Loucy (cell line): ENCODE measurements at regions not wholly inside any gene's neighbourhood (a gene's known extent, or its start where the extent isn't known, plus 50 kb on each side); places are given as distances from the start of the nearest gene placed in this dataset.

Experiments
- H2AFZ ChIP-seq: fragments of 200-600 bp; sonication (generic); 2 replicates; pipeline ENCODE4 v1.6.0; 2016; ENCODE audit warnings: antibody characterized with exemption, mild to moderate bottlenecking, low read length, moderate library complexity
- H3F3A ChIP-seq: fragments of 200-600 bp; 2 replicates; pipeline ENCODE4 v1.6.0; 2016; ENCODE audit warnings: antibody characterized with exemption, low read depth, mild to moderate bottlenecking
- H3K27me3 ChIP-seq: fragments of 200-600 bp; sonication (generic); 2 replicates; pipeline ENCODE4 v1.6.1; 2014; ENCODE audit warnings: low read length, mild to moderate bottlenecking; ENCODE audit not compliant: insufficient read depth, poor library complexity, severe bottlenecking
- H3K36me3 ChIP-seq: fragments of 200-600 bp; sonication (generic); 2 replicates; pipeline ENCODE4 v1.6.1; 2016; ENCODE audit warnings: low read length; ENCODE audit not compliant: insufficient read depth
- H3K4me1 ChIP-seq: fragments of 200-600 bp; sonication (generic); 2 replicates; pipeline ENCODE4 v1.5.1; 2014; ENCODE audit warnings: low read length, mild to moderate bottlenecking; ENCODE audit not compliant: insufficient read depth, poor library complexity, severe bottlenecking
- H3K4me2 ChIP-seq: fragments of 200-600 bp; sonication (generic); 2 replicates; pipeline ENCODE4 v1.6.0; 2014; ENCODE audit warnings: antibody characterized with exemption, low read length, low read depth, mild to moderate bottlenecking; ENCODE audit not compliant: poor library complexity, severe bottlenecking
- H3K4me3 ChIP-seq: fragments of 200-600 bp; sonication (generic); 2 replicates; pipeline ENCODE4 v1.5.1; 2014; ENCODE audit warnings: low read length, mild to moderate bottlenecking, mixed read lengths; ENCODE audit not compliant: poor library complexity, severe bottlenecking
- H3K79me2 ChIP-seq: fragments of 200-600 bp; sonication (generic); 2 replicates; pipeline ENCODE4 v1.6.1; 2014; ENCODE audit warnings: low read length; ENCODE audit not compliant: insufficient read depth
- H3K9ac ChIP-seq: fragments of 200-600 bp; sonication (generic); 2 replicates; pipeline ENCODE4 v1.6.0; 2014; ENCODE audit warnings: mild to moderate bottlenecking, low read depth, low read length, moderate library complexity; ENCODE audit not compliant: poor library complexity, severe bottlenecking
- H3K9me2 ChIP-seq: fragments of 200-600 bp; sonication (generic); replicated peaks from 2 replicates; pipeline ENCODE4 v1.6.1; 2016; ENCODE audit warnings: low read depth, low read length, mixed read lengths
- H3K9me3 ChIP-seq: fragments of 200-600 bp; sonication (generic); 2 replicates; pipeline ENCODE4 v1.6.1; 2014; ENCODE audit warnings: mild to moderate bottlenecking, antibody characterized with exemption, low read length, low read depth; ENCODE audit not compliant: insufficient read depth
- H4K20me1 ChIP-seq: fragments of 200-600 bp; sonication (generic); 2 replicates; pipeline ENCODE4 v1.6.0; 2014; ENCODE audit warnings: antibody characterized with exemption, low read length, mild to moderate bottlenecking; ENCODE audit not compliant: insufficient read depth, poor library complexity, severe bottlenecking
- CTCF ChIP-seq: fragments of 200-600 bp; sonication (generic); conservative IDR thresholded peaks from 2 replicates; pipeline ENCODE4 v1.5.1; 2014; ENCODE audit warnings: mild to moderate bottlenecking, antibody characterized with exemption, low read length
- EZH2phosphoT487 ChIP-seq: fragments of 200-600 bp; IDR thresholded peaks from 2 replicates; pipeline ENCODE4 v1.6.1; 2018; ENCODE audit warnings: antibody characterized with exemption, mild to moderate bottlenecking, moderate library complexity, borderline replicate concordance

DNA sequence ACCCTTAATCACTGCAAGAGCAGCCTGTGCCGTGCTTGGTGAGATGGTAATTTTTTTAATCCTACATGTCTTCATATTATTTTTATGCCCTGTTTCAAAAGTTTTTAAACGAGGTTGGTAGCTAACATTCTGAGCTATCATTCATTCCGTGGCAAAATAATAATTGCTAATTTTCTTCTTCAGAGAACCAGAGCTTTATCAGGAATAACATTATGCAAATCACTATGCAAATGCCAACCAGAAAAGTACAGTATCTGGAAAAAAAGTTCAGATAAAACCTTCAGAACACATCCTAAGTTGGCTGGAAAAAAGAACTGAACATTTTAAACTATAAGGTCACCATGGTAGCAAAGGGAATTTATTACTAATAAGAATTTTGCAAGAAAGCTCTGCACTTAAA is 165.1 kb upstream of the NABP1 start:
- no peaks in the 10 kb centered on the region for H3K9me2 ChIP-seq
- no peaks in the 10 kb centered on the region for H3K4me1 ChIP-seq
- H3K79me2 ChIP-seq, result no peaks in the 10 kb centered on the region
- no peaks in the 10 kb centered on the region for H3K36me3 ChIP-seq
- no peak overlapping the region for H3K4me3 ChIP-seq
- no peaks in the 10 kb centered on the region for H4K20me1 ChIP-seq
- no peaks in the 10 kb centered on the region for H3F3A ChIP-seq
- no peaks in the 10 kb centered on the region for H3K27me3 ChIP-seq
- TF ChIP-seq CTCF (no peak), EZH2phosphoT487 (no peak)
- no peak overlapping the region for H3K9ac ChIP-seq
- no peak overlapping the region for H3K4me2 ChIP-seq
- no peaks in the 10 kb centered on the region for H3K9me3 ChIP-seq
- no peak overlapping the region for H2AFZ ChIP-seq

- Histone ChIP-seq H2AFZ (no peak overlapping the region), H3K36me3 (no peaks in the 10 kb centered on the region), H3F3A (no peaks in the 10 kb centered on the region), H3K9me3 (no peaks in the 10 kb centered on the region), H3K4me1 (no peaks in the 10 kb centered on the region), H3K4me2 (no peak overlapping the region), H3K9ac (no peak overlapping the region), H3K4me3 (no peak overlapping the region), H3K27me3 (no peaks in the 10 kb centered on the region), H3K79me2 (no peaks in the 10 kb centered on the region), H4K20me1 (no peaks in the 10 kb centered on the region), H3K9me2 (no peaks in the 10 kb centered on the region)
- TF ChIP-seq EZH2phosphoT487 (no peak), CTCF (no peak)
Measured at GRCh38 chr2:191514613-191515012, 163.3 kb upstream of the NABP1 start.

GRCh38 chr2:191515551-191515950 is 162.4 kb upstream of the NABP1 start:
- Histone ChIP-seq H3K36me3 (no peaks in the 10 kb centered on the region), H3K79me2 (no peaks in the 10 kb centered on the region), H3F3A (no peaks in the 10 kb centered on the region), H3K9me3 (no peaks in the 10 kb centered on the region), H3K4me1 (no peaks in the 10 kb centered on the region), H2AFZ (no peak overlapping the region), H3K27me3 (no peaks in the 10 kb centered on the region), H3K4me3 (no peak overlapping the region), H3K4me2 (no peak overlapping the region), H3K9me2 (no peaks in the 10 kb centered on the region), H4K20me1 (no peaks in the 10 kb centered on the region), H3K9ac (no peak overlapping the region)
- no peak for TF ChIP-seq CTCF
- no peak for TF ChIP-seq EZH2phosphoT487
